Activated naive CD4-positive, alpha-beta T cell treated with anti-CD3 and anti-CD28 coated beads, Interleukin-2, amount 10 ng/mL, durations not matched to agents 7 days and 5 days (primary cell): ENCODE measurements at regions not wholly inside any gene's neighbourhood (a gene's known extent, or its start where the extent isn't known, plus 50 kb on each side); places are given as distances from the start of the nearest gene placed in this dataset.

Experiments used
- CTCF ChIA-PET: fragments of 350-600 bp; sonication (Branson Sonifier 250); formaldehyde crosslinking; loops from one replicate; lab custom pipeline; 2021; ENCODE audit warnings: antibody characterized with exemption; lab: Charles Lee
- DNase-seq: peaks from one replicate; pipeline ENCODE4 v3.0.0-alpha.2; 2020
- H3K27ac Mint-ChIP-seq: one replicate; pipeline ENCODE4 v1.8.0; 2021; ENCODE audit warnings: mild to moderate bottlenecking, moderate library complexity, mixed read lengths
- H3K27me3 Mint-ChIP-seq: one replicate; pipeline ENCODE4 v1.8.0; 2021; ENCODE audit warnings: mild to moderate bottlenecking, mixed read lengths
- H3K36me3 Mint-ChIP-seq: one replicate; pipeline ENCODE4 v1.8.0; 2021; ENCODE audit warnings: mixed read lengths
- H3K4me1 Mint-ChIP-seq: one replicate; pipeline ENCODE4 v1.8.0; 2021; ENCODE audit warnings: mixed read lengths
- H3K4me3 Mint-ChIP-seq: one replicate; pipeline ENCODE4 v1.8.0; 2021; ENCODE audit warnings: mild to moderate bottlenecking, moderate library complexity, mixed read lengths
- H3K9me3 Mint-ChIP-seq: one replicate; pipeline ENCODE4 v1.8.0; 2021; ENCODE audit warnings: mixed read lengths

DNA sequence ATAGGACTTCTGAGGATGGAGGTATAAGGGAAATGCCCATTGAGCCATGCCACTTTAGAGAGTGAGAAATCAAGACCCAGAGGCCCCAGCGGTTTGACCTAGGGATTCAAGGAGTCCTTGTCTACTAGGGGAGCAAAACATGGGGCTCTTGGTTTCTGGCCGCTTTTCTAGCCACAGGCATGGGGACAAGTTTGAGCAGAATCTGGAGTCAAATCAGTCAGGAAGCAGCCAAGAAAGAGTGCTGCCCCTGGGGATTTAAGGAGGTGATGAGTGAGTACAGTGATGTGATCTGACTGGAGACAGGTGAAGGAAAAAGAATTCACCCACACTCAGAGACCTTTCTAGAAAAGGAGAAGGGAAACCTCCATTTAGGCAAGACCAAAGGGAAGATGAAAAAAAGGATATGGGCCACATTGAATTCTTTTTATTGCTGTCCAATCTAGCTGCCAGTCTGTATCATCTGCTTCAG, 244.0 kb upstream of the TBC1D5 start:
- Mint-ChIP-seq H3K27me3 (peaks cover 4% of the 10 kb centered on the region), H3K9me3 (no peaks in the 10 kb centered on the region), H3K4me3 (no peak overlapping the region), H3K27ac (no peak overlapping the region), H3K36me3 (no peaks in the 10 kb centered on the region), H3K4me1 (no peaks in the 10 kb centered on the region)
- DNase-seq, result no peak
- CTCF ChIA-PET, result no interaction called here

DNA sequence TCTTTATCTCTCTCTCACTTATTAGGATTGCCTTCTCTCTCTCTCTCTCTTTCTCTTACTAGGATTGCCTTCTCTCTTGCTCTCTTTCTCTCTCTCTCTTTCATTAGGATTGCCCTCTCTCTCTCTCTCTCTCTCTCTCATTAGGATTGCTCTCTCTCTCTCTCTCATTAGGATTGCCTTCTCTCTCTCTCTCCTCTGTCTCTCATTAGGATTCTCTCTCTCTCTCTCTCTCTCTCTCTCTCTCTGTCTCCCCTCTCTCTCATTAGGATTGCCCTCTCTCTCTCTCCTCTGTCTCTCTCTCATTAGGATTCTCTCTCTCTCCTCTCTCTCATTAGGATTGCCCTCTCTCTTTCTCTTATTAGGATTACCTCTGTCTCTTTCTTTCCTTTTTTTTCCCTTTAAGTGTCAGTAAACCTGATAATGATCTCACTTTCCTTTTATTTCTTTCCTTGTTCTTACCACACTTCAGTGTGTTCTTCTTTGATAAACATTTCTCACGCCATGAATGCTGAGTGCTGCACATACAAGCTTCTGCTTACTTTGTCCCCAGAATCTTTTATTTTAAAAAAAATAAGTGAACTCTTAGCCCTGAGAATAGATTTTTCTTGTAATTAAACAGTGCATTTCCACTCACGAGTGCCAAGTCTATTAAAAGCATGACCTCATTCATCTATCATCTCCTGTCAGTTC, 243.4 kb upstream of the TBC1D5 start:
- H3K4me3 Mint-ChIP-seq, result no peak overlapping the region
- H3K9me3 Mint-ChIP-seq, result no peaks in the 10 kb centered on the region
- no peak overlapping the region for H3K27ac Mint-ChIP-seq
- CTCF ChIA-PET, result no interaction called here
- H3K27me3 Mint-ChIP-seq, result peaks cover 10% of the 10 kb centered on the region
- H3K36me3 Mint-ChIP-seq, result no peaks in the 10 kb centered on the region
- no peaks in the 10 kb centered on the region for H3K4me1 Mint-ChIP-seq
- DNase-seq, result no peak

DNA sequence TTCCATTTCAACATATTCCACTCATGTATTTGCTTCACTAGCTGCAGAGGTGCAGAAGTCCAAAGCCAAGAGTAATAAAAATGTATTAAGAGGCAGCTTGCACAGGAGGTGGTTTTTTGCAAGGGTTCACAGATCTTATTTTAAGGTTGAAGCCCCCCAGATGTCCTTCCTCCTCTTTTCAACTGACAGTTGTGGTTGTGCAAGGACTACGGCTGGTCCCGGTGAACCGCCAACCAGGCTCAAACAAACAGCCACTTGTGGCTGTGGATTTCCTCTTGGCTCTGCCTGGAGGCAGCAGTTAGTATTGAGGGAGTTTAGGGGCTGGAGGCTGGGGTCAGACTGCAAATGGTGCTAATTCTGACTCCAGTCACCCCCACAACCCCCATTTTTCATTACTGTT, 240.7 kb upstream of the TBC1D5 start:
- Mint-ChIP-seq H3K4me1 (no peaks in the 10 kb centered on the region), H3K27me3 (peaks cover 14% of the 10 kb centered on the region), H3K36me3 (no peaks in the 10 kb centered on the region), H3K4me3 (no peak overlapping the region), H3K27ac (no peak overlapping the region), H3K9me3 (no peaks in the 10 kb centered on the region)
- CTCF ChIA-PET, result no interaction called here
- DNase-seq, result no peak

DNA sequence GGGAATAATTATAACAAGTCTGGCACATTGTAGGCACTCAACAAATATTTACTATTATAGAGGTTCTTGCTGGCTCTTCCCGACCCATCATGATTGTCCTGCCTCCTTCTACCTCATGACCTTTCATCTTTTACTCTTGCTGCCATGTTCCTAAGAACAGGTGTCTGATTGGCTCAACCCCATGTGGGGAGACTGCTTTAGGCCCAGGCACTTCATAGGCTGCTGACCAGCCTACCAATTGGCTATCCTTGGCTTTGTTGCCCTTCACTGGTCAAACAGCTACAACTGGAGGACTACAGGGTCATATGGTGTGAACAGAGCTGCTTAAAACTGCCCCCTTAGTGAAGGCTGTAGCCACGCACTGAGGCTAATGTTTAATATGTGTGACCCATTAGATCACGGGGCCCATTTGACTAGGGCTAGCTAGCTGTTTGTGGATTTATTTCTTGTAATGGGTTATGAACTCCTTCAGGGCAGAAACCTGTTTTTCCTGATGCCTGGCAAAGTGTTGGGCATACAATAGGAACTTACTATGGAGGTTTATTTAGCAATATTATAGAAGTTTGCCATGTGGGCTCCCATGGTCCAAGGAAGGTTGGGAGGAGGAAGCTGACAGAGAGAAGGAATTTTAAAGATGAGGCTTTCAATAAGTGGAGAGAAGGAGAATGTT, 239.9 kb upstream of the TBC1D5 start:
- Mint-ChIP-seq H3K27me3 (peaks cover 14% of the 10 kb centered on the region), H3K9me3 (no peaks in the 10 kb centered on the region), H3K4me3 (no peak overlapping the region), H3K36me3 (no peaks in the 10 kb centered on the region), H3K4me1 (no peaks in the 10 kb centered on the region), H3K27ac (no peak overlapping the region)
- DNase-seq, result no peak
- CTCF ChIA-PET, result no interaction called here

DNA sequence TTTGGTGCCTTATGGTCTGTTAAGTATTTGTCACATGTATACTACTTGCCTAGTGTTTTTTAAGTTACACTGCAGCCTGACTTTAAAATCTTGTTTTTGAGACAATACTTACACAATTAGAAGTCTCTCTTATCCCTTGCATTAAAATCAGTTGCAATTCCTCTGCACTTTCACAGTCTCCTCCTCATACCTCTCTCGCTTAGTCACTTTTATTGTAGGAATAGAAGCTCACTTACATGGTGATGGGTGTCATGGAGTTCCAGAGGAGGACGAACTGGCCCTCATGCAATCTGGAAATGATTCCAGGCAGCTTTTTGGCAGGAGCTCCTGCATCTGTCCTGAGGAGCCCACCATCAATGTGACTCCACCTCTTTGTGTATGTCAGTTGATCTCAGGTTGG, 238.4 kb upstream of the TBC1D5 start:
- CTCF ChIA-PET, result interaction anchor here (1.4 kb wide), 1 partner anchor 1008 kb away, joined by 4 read pairs; no protein-coding TSS in a partner anchor
- Mint-ChIP-seq H3K36me3 (no peaks in the 10 kb centered on the region), H3K27me3 (peaks cover 14% of the 10 kb centered on the region), H3K9me3 (no peaks in the 10 kb centered on the region), H3K27ac (no peak overlapping the region), H3K4me3 (no peak overlapping the region), H3K4me1 (no peaks in the 10 kb centered on the region)
- DNase-seq, result no peak

DNA sequence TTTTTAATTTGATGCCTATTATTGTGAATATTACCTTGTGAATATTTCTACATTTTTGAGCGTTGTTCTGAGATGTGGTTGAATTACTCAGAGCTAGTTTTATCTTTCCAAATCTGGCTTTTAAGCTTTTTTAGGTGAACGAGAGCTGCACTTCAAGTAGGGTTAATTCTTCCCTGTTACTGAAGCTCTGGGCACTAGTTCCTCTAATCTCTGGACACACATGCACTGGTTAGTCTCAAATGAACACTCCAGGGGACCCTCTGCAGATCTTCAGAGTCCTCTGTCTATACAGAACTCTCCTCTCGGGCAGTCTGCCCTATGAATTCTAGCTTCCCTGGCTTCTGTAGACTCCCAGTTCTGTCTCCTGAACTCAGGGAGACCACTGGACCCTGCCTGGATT, 237.5 kb upstream of the TBC1D5 start:
- Mint-ChIP-seq H3K36me3 (no peaks in the 10 kb centered on the region), H3K27me3 (peaks cover 16% of the 10 kb centered on the region), H3K9me3 (no peaks in the 10 kb centered on the region), H3K4me1 (no peaks in the 10 kb centered on the region), H3K4me3 (no peak overlapping the region), H3K27ac (no peak overlapping the region)
- DNase-seq, result no peak
- CTCF ChIA-PET, result interaction anchor here (1.2 to 1.4 kb wide), 2 partner anchors 301 to 1009 kb away, joined by 3 to 4 read pairs; no protein-coding TSS in a partner anchor

DNA sequence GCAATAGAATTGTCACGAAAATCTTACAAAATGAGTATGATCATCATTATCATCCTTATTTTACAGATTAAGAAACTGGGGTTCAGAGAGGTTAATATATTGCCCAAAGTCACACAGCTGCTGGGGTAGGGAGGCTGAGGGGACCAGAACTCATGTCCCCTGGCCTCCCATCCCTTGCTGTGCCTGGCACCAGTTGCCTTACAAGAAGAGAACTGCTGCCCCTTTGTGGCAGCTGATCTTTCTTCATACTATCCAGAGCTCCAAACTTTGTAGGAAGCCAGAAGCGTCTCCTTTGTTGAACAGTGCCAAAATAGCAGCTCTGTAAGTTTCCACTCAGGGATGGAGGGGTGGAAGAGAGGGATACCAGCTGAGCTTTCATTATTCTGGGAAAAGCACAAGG, 236.8 kb upstream of the TBC1D5 start:
- CTCF ChIA-PET, result interaction anchor here (1.2 kb wide), 1 partner anchor 300 kb away, joined by 3 read pairs; no protein-coding TSS in a partner anchor
- no peak overlapping the region for H3K27ac Mint-ChIP-seq
- DNase-seq, result no peak
- no peaks in the 10 kb centered on the region for H3K9me3 Mint-ChIP-seq
- H3K4me3 Mint-ChIP-seq, result no peak overlapping the region
- H3K27me3 Mint-ChIP-seq, result peaks cover 18% of the 10 kb centered on the region
- no peaks in the 10 kb centered on the region for H3K4me1 Mint-ChIP-seq
- no peaks in the 10 kb centered on the region for H3K36me3 Mint-ChIP-seq

DNA sequence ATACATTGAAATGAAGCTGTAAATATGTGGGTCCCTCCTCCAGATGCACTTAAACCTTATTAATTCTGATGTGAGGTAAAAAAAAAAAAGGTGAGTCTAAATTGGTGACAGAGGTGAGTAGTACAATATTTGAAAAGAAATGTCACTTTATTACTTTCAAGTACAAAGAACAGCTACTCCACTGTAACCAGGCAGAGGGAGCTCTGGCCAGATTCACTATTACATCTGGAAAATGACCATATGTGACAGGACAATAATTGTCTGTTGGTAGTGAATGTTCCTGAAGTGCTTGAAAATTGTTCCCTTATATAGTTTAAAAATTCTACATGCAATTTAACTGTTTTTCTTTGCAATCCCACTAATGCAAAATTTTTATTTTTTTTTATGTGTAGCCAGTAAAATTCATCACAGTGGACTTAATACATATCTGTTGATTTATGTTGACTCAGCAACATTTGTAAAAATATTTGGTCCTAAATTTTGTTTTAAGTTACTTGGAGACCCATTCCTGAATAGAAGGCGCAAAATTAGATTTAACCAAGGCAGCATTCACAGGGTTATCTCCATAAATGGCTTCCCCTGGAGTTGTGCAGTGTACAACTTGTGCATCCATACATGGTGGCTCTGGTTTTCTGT, 231.9 kb upstream of the TBC1D5 start:
- H3K4me3 Mint-ChIP-seq, result no peak overlapping the region
- peaks cover 4% of the 10 kb centered on the region for H3K27me3 Mint-ChIP-seq
- CTCF ChIA-PET, result no interaction called here
- DNase-seq, result no peak
- no peaks in the 10 kb centered on the region for H3K36me3 Mint-ChIP-seq
- H3K9me3 Mint-ChIP-seq, result no peaks in the 10 kb centered on the region
- H3K4me1 Mint-ChIP-seq, result no peaks in the 10 kb centered on the region
- H3K27ac Mint-ChIP-seq, result no peak overlapping the region

DNA sequence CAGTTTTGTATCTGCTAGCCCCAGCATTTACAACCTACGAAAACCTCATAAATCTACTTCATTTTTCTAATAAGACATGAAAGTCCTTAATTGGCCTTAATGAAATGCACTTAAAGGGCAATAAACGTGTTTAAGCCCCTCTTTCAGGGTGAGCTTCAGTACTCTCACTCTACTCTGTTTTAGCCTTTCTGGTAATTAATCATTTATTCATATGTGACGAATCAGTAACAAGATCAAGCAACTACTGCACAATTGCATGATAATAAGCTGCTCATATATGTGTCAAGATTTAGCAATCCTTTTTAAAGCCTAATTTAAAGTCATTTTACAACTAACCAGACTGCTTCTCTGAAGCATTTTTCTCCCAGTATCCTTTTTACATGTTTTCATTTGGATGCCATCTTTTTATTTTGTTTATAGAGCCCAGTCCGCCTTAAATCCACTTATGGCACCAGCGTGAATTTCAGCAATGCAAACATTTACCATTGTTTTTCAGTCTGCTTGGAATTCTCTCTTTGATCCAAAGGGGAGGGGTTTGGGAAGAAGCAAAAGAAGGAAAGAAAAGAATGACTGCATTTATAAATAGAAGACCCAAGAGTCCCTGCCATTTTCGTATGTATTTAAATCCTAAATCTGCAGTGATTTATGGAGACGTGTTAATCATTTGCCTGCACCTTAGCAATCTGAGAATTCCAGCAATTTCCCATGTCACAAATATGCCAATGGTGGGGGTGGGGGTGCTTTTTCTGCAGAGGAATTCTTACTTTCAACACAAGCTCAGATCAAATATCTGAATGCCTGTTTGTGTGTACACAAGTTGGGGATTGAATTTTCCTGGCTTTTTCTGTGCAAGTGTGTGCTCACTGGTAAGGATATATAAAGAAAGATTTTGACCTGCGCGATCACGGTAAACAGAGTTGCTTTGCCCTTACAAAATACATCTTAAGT, 230.8 kb upstream of the TBC1D5 start:
- peaks cover 4% of the 10 kb centered on the region for H3K27me3 Mint-ChIP-seq
- no peak overlapping the region for H3K4me3 Mint-ChIP-seq
- H3K36me3 Mint-ChIP-seq, result no peaks in the 10 kb centered on the region
- no peak for DNase-seq
- no peaks in the 10 kb centered on the region for H3K4me1 Mint-ChIP-seq
- H3K9me3 Mint-ChIP-seq, result no peaks in the 10 kb centered on the region
- no peak overlapping the region for H3K27ac Mint-ChIP-seq
- CTCF ChIA-PET, result interaction anchor here (0.7 kb wide), 1 partner anchor 511 kb away, joined by 3 read pairs; no protein-coding TSS in a partner anchor

DNA sequence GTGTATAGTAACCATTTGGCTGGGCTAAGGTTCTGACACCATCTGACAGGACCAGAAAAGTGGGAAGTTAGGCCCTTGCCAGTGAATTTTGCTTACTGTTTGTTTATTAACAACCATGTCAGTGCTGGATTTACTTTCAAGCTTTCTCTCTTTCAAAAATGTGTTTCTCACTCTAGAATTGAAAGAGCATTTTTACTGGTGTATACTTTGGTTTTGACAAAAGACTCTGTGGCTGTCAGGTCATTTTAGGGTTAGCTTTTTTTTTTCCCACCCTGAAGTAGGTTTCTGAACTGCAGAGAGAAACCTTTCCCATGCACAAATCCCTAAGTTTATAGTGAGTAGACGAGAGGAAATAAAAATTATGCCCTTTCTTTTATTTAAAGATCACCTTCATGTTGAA, 230.0 kb upstream of the TBC1D5 start:
- no peak for DNase-seq
- no peaks in the 10 kb centered on the region for H3K4me1 Mint-ChIP-seq
- CTCF ChIA-PET, result interaction anchor here (0.7 kb wide), 1 partner anchor 512 kb away, joined by 3 read pairs; no protein-coding TSS in a partner anchor
- no peak overlapping the region for H3K27ac Mint-ChIP-seq
- no peak overlapping the region for H3K4me3 Mint-ChIP-seq
- peaks cover 4% of the 10 kb centered on the region for H3K27me3 Mint-ChIP-seq
- no peaks in the 10 kb centered on the region for H3K36me3 Mint-ChIP-seq
- no peaks in the 10 kb centered on the region for H3K9me3 Mint-ChIP-seq

DNA sequence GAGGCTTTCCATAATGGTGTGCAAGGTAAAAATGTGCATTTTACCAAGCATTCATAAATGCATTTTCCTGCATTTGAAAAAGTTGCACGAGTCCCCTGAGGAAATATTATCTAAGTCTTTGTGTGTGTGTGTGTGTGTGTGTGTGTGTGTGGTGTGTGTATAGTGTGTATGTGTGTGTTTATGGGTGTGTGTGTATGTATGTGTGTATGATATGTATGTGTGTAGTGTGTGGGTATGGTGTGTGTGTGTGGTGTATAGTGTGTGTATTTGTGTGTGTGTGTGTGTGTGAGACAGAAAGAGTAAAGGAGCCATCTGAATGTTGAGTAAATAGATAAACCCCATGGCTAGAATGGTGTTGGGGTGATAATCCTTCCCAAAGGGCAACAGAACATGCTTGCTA, 229.6 kb upstream of the TBC1D5 start:
- no peaks in the 10 kb centered on the region for H3K4me1 Mint-ChIP-seq
- H3K27me3 Mint-ChIP-seq, result peaks cover 4% of the 10 kb centered on the region
- H3K9me3 Mint-ChIP-seq, result no peaks in the 10 kb centered on the region
- no peak overlapping the region for H3K4me3 Mint-ChIP-seq
- CTCF ChIA-PET, result no interaction called here
- H3K27ac Mint-ChIP-seq, result no peak overlapping the region
- no peaks in the 10 kb centered on the region for H3K36me3 Mint-ChIP-seq
- no peak for DNase-seq

DNA sequence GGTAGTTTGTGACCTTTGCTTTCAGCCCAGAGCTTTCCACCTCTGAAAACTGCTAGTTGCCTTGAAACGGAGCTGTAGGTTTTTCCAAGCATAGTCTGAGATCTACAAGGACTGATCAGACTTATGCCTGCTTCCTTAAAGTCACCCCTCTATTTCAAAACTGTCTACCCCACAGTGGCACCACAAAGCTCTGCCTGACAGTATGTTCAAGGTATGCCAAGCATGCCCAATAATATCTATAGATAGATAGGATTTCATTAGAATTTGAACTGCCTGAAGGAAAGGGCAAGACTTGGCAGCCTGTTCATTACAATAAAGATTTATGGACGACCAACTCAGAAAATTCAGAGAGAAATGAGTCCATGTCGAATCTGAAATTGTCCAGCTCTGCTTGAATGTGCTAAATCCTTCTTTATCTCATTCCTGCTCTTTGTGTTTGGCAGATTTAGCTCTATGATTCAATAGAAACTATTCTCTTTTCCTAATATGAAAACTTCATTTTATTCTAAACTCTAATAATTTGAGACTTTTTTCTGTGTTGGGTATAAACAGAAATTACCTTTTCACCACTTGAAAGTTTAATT, 227.6 kb upstream of the TBC1D5 start:
- Mint-ChIP-seq H3K27me3 (peaks cover 4% of the 10 kb centered on the region), H3K4me1 (no peaks in the 10 kb centered on the region), H3K4me3 (no peak overlapping the region), H3K36me3 (no peaks in the 10 kb centered on the region), H3K27ac (no peak overlapping the region), H3K9me3 (no peaks in the 10 kb centered on the region)
- CTCF ChIA-PET, result no interaction called here
- DNase-seq, result no peak

DNA sequence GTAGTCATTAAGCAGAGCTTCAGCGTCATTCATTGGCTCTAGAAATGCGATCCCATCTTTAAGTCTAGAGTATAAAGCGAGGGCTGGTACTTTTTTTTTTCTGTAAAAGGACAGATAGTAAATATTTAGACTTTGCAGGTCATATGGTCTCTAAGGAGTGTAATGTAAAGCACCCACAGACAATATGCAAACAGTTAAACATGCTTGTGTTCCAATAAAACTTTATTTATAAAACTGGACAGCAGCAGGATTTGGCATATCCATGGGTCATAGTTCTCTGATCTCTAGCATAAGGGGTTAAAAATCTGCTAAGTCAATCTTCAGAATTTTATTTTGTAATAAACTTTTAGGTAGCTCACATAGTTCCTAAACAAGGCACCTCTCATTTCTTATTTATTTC, 226.8 kb upstream of the TBC1D5 start:
- H3K4me1 Mint-ChIP-seq, result no peaks in the 10 kb centered on the region
- no peaks in the 10 kb centered on the region for H3K27me3 Mint-ChIP-seq
- CTCF ChIA-PET, result no interaction called here
- no peaks in the 10 kb centered on the region for H3K9me3 Mint-ChIP-seq
- H3K36me3 Mint-ChIP-seq, result no peaks in the 10 kb centered on the region
- H3K4me3 Mint-ChIP-seq, result no peak overlapping the region
- no peak for DNase-seq
- no peak overlapping the region for H3K27ac Mint-ChIP-seq
